NCI-H187 treated with DMSO at 0.1 percent for 48 hours (cell line): ENCODE measurements at regions not wholly inside any gene's neighbourhood (a gene's known extent, or its start where the extent isn't known, plus 50 kb on each side); places are given as distances from the start of the nearest gene placed in this dataset.
"Not testable (repeated sequence)": the region's sequence is repeated elsewhere in the genome, so short reads cannot be mapped to it uniquely, and the experiment has no call there.

Experiments
- DNase-seq: peaks from one replicate; lab custom pipeline; 2025; lab: John Stamatoyannopoulos, UW

DNA sequence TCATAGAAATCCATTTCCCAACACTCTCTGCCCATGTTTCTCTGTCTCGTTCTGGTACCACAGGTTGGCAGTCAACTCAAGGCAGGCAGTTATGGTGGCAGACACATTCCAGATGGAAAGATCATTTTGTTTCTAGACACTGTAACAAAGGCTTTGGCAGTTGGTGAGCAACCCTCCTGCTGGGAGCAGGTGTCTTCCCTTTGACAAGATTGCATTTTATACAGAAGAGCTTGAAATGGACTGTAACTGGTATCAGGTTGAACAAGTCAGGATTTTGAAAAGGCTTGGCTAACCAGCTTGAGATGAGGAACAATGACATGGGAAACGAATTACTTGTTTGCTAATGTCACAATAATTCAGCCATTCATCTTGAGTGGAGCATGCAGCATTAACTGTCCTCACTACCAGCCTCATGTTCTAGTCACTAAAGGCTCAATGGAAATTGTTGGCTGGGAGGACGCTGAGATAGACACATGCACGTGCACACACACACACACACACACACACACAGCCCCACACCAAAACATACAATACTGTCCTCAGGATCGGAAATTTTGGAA, 170.0 kb downstream of the SEMA6D start:
- peak; percentile 96 for DNase-seq

- no peak for DNase-seq
Observed at GRCh38 chr15:47888385-47889100, 171.2 kb downstream of the SEMA6D start.

- no peak for DNase-seq
Observed at GRCh38 chr15:47890397-47891150, 173.3 kb downstream of the SEMA6D start.

DNA sequence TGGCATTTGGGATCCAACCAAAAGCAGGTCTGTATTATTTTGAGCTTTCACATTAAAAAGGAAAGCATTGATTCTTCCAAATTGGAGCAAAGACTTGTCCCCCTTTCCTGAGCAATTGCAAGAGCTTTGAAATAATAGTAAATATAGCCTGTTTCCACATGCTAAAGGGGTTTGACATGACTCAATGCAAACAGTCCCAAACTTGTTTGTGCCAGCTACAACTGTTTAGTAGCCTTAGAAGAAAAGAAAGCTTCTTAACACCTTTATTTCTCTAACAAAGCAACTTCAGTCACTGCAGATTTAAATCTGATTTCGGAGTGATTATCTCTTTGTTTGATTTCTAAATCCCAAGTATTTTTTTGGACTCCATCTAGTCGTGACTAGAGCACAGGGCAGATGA, 180.2 kb downstream of the SEMA6D start:
- no peak for DNase-seq

DNA sequence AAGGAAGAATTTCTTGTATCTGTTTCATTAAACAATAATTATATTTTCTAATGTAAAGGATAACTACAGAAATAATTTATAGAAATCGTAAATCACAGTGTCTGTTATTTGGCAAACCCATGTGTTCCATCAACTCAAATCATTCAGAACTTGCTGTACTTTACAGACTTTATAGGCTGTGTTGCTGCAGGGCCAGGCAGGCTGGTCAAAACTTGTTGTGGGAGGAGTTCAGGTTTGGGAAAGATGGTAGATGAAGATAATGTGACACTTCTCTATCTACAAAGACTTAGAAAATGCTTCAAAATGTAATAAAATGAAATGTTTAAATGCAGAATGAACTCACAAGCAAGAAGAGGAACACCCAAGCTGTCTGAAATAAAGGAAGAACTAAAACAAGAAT, 183.4 kb downstream of the SEMA6D start:
- no peak for DNase-seq

GRCh38 chr15:47903368-47903767, 186.1 kb downstream of the SEMA6D start:
- DNase-seq = no peak

DNA sequence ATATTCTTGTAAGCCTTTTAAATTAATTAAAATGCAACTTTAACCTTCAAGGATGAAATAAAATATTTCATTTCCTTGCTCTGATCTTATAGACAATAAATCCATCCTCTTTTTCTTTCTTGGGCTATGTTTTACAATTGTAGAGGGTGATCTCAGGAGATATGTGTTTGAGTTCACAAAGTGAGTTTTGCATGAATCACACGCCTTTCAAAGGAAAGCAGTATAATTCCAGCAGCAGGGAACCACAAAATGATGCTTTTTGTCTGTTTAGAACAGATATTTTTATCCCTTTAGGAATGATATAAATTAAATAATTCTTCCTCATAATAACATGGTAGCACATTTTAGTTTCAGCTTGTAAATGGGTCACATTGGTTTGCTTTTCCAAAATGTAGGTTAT, 191.2 kb downstream of the SEMA6D start:
- no peak for DNase-seq

DNA sequence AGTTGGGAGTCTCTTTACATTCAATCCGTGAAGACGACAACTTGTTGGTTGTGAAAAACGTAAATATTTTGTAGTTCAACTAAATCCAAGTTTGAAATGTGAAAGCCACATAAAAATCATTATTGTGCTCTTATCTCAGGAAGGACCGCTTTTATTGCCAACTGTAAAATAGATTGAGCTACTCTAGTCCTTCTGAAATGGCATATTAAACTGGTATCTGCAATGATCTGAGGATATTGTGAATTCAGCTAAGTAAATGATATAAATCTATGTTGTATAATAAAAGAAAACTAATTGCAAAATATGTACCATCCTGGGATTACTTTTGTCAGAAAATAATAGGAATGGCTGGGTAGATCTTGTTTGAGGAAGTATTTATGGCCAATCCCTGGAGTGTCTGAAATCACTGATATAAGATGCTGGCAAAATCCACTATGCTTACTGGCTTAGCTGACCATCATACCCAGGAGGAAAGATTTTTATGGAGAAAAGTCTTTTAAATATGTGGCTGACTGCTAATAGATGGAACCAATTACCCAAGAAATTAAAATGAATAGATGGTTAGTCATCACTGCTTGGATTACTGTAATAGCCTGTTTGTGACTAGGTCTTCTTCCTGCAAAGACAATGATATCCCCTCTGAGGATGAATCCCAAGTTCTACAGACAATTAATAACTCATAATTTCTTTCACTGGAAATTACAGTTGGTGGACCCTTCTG, 191.8 kb downstream of the SEMA6D start:
- no peak for DNase-seq

DNA sequence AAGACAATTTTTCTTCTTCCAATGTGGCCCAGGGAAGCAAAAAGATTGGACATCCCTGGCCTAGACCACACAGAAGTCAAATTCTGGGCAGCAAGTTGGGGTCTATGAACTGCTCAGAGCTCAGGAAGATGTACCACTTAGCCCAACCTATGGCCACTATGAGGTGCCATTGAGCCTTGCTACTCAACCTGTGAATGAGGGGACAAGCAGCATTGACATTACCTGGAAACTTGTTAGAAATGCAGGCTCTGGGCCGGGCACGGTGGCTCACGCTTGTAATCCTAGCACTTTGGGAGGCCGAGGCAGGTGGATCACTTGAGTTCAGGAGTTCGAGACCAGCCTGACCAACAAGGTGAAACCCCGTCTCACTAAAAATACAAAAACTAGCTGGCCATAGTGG, 195.6 kb downstream of the SEMA6D start:
- not testable (repeated sequence) for DNase-seq

DNA sequence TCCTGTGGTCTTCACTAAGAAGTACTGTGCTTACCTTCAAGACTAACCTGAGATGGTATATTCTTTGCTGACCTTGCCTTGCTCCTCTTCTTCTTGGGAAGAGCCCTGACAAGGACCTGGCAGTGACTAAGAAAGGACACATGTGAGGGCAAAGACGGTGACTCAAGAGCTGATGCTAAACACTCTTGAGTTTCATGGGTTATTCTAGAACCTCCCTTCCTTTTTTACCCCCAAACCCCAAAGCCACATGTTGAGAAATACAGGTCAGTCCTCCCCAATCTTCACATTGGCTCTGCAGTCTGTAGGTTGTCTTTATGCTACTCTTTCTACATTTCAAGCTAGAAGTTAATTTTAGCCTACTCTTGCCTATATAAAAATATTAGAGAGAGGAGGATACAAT, 200.6 kb downstream of the SEMA6D start:
- DNase-seq = no peak

DNA sequence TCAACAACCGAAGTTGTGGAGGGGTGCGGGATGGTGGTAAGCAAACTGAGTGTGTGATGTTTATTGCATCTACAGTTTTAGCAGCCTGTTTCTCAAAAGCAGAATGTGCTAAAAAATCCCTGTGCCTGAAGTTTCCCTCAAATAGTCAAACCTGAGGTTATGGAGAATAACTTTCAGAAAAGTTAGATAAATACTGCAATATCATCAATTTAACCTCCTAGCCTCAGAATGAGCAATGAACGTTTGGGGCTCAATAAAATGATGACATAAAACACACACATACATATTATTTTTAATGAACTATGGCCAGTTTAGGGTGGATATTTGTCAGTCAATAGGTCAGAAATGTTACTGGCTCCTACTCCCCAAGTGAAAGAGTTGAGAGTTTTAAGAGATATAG, 201.6 kb downstream of the SEMA6D start:
- DNase-seq = no peak

- DNase-seq = no peak
Observed at GRCh38 chr15:47924381-47924780, 196.4 kb upstream of the SLC24A5 start.

- peak; percentile 7 for DNase-seq
Observed at GRCh38 chr15:47929138-47929803, 191.5 kb upstream of the SLC24A5 start.

GRCh38 chr15:47932261-47932660, 188.5 kb upstream of the SLC24A5 start:
- no peak for DNase-seq

DNA sequence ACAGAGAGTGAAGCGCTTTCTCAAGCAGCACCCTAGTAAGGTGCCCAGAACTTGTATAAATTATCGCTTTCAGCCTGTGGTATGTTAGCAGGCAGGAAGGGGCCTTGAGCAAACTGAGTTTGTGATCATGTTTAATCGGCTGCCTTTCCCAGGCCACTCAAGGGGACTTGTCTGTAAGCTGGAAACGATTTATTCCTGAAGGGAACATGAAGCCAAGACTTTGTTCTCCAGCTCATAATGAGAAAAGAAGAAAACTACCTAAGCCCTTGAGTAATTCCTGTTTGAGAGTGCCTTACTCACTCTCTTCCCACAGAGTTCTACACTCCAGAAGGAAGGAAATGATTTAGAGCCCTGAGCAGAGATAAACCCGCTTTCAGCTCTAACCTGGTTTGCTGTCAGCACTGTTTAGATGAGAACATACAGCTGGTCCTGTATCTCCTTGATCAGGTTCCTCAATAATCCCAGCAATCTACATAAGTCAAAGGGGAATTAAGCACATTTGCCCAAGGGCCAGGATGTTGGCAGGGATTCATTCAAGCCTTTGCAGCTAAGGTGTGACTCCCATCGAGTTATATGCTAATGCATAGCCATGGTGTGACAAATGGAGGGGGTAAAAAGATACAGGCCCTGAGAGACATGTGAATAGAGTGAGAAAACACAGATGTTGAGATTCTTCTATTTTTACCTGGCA, 187.7 kb upstream of the SLC24A5 start:
- no peak for DNase-seq

DNA sequence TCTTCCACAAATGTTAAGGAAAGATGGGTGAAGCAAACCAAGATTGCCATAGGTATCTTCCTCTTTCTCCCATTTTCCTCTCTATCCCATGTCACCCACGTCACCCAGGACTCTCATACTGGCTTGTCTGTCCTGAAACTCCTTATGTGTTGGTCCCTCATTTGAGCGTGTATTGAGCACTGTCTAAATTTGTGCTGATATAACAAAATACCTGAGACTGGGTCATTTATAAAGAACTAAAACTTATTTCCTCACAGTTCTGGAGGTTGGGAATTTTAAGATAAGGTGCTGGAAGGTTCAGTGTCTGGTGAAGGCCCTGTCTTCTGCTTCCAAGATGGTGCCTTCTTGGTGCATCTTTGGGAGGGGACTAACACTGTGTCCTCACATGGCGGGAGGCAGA, 186.9 kb upstream of the SLC24A5 start:
- DNase-seq = no peak

- no peak for DNase-seq
Observed at GRCh38 chr15:47934342-47934741, 186.4 kb upstream of the SLC24A5 start.

DNA sequence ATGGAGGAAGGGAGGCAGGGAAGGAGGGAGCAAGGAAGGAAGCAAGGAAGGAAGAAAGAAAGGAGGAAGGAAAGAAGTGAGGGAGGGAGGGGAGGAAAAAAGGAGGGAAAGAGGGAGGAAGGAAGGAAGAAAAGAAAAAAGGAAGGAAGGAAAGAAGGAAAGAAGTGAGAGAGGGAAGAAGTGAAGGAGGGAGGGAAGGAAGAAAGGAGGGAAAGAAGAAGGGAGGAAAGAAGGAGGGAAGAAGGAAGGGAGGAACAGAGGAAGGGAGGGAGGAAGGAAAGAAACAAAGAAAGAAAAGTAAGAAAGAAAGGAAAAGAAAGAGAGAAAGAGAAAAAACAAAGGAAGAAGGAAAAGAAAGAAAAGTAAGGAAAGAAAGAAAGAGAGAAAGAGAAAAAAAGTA, 183.0 kb upstream of the SLC24A5 start:
- no peak for DNase-seq

DNA sequence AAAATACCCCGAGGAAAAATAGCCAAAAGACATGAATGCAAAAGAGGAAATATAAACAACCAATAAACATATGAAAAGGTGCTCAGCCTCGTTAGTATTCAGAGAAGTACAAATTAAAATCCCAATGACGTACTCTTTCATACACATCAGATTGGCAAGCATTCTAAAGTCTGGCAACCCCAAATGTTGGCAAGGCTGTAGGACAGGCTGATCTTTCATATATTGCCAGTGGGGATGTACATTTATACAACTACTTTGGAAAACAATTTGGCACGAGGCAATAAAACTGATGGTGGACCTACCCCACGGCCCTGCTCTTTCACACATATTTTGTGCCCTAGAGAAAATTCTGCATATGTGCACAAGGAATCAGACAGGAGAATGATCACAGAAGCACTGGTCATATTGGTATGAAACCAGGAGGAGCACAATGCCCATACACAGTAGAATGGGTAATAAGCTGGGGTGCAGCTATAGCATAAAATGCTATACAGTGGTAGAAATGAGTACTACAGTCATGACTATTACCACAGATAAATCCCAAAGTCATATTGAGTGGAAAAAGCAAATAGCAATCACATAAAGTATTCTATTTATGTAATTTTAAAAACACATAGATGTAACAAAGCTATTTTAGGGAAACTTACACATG, 176.0 kb upstream of the SLC24A5 start:
- no peak for DNase-seq

DNA sequence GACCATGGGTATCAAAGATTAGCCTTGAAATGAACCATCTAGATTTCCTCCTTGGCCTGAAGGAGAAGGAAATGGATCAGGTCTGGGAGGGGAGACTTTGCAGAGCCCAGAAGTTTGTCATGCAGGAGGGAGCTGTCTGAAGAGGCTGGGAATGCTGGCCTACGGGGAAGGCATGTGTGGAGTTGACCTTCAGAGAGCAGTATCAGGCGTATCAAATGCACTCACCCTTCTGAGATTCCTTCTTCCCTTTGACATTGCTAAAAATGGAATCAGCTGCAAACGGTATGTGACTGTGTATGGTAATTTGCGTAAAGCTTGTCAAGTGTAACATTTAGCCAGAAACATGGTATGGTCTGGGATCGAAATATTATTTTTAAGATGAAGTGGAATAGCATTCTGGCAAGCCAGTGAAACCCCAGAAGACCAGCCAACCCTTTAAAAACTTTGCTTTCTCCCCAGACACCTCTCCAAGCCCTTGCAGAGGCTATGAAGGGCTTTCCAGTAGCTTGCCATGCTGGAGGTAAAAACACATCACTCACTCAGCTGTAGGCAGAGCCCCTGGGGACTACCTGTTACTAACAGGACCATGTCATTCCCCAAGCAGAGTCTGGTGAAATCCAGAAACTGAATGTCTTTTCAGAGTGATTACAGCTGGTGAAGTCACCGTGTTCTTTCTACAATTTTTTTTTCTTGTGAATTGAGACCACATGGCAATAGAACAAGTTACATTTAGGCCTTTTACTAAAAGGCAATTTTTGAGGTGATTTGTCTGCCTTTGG, 174.7 kb upstream of the SLC24A5 start:
- DNase-seq = peak; percentile 42
